Glutamatergic neuron (in vitro differentiated cells): ENCODE measurements at regions not wholly inside any gene's neighbourhood (a gene's known extent, or its start where the extent isn't known, plus 50 kb on each side); places are given as distances from the start of the nearest gene placed in this dataset.
A peak's percentile ranks its signal among the peaks of the same experiment; 100 is the strongest.

ENCODE experiments used
- DNase-seq: peaks from one replicate; pipeline ENCODE4 v3.0.0; 2022
- H3K27ac Mint-ChIP-seq: one replicate; pipeline ENCODE4 v1.8.0; 2020; ENCODE audit warnings: mild to moderate bottlenecking, mixed read lengths, inconsistent platforms; ENCODE audit not compliant: unreplicated experiment
- H3K27me3 Mint-ChIP-seq: one replicate; pipeline ENCODE4 v1.8.0; 2020; ENCODE audit warnings: mild to moderate bottlenecking, moderate library complexity, mixed read lengths, inconsistent platforms; ENCODE audit not compliant: unreplicated experiment
- H3K36me3 Mint-ChIP-seq: one replicate; pipeline ENCODE4 v1.8.0; 2020; ENCODE audit warnings: mild to moderate bottlenecking, mixed read lengths, inconsistent platforms; ENCODE audit not compliant: unreplicated experiment
- H3K4me1 Mint-ChIP-seq: one replicate; pipeline ENCODE4 v1.8.0; 2020; ENCODE audit warnings: mild to moderate bottlenecking, low read depth, mixed read lengths, inconsistent platforms; ENCODE audit not compliant: unreplicated experiment
- H3K4me3 Mint-ChIP-seq: one replicate; pipeline ENCODE4 v1.8.0; 2020; ENCODE audit warnings: mild to moderate bottlenecking, mixed read lengths, inconsistent platforms; ENCODE audit not compliant: unreplicated experiment
- H3K9me3 Mint-ChIP-seq: one replicate; pipeline ENCODE4 v1.8.0; 2020; ENCODE audit warnings: mild to moderate bottlenecking, moderate library complexity, mixed read lengths, inconsistent platforms; ENCODE audit not compliant: unreplicated experiment
- CTCF ChIP-seq: fragments of 200-600 bp; sonication (generic); IDR thresholded peaks from one replicate; pipeline ENCODE4 v1.5.0; 2021; ENCODE audit not compliant: partially characterized antibody, unreplicated experiment

GRCh38 chr1:214224611-214225354 is 56.2 kb upstream of the SMYD2 start:
- TF ChIP-seq CTCF, result no peak
- Mint-ChIP-seq H3K27me3 (no peaks in the 10 kb centered on the region), H3K27ac (peak overlapping the region; percentile 64), H3K36me3 (no peaks in the 10 kb centered on the region), H3K4me3 (peak overlapping the region; percentile 35), H3K4me1 (peaks cover 27% of the 10 kb centered on the region), H3K9me3 (no peaks in the 10 kb centered on the region)
- peak; percentile 18 for DNase-seq

GRCh38 chr1:214228976-214229375 is 52.0 kb upstream of the SMYD2 start:
- H3K36me3 Mint-ChIP-seq, result no peaks in the 10 kb centered on the region
- DNase-seq, result no peak
- H3K4me3 Mint-ChIP-seq, result no peak overlapping the region
- peaks cover 27% of the 10 kb centered on the region for H3K4me1 Mint-ChIP-seq
- H3K9me3 Mint-ChIP-seq, result no peaks in the 10 kb centered on the region
- H3K27me3 Mint-ChIP-seq, result no peaks in the 10 kb centered on the region
- H3K27ac Mint-ChIP-seq, result no peak overlapping the region
- no peak for TF ChIP-seq CTCF

GRCh38 chr1:214229736-214230135 is 51.2 kb upstream of the SMYD2 start:
- no peak for DNase-seq
- H3K36me3 Mint-ChIP-seq, result no peaks in the 10 kb centered on the region

More at GRCh38 chr1:214229736-214230135, 51.2 kb upstream of the SMYD2 start:
- no peak overlapping the region for H3K27ac Mint-ChIP-seq
- no peak for TF ChIP-seq CTCF
- peaks cover 21% of the 10 kb centered on the region for H3K4me1 Mint-ChIP-seq
- no peak overlapping the region for H3K4me3 Mint-ChIP-seq
- no peaks in the 10 kb centered on the region for H3K27me3 Mint-ChIP-seq
- H3K9me3 Mint-ChIP-seq, result no peaks in the 10 kb centered on the region
